ENCODE measurements at regions not wholly inside any gene's neighbourhood (a gene's known extent, or its start where the extent isn't known, plus 50 kb on each side); places are given as distances from the start of the nearest gene placed in this dataset.

GRCh38 chr11:82546661-82547557 lies 186.8 kb downstream of the FAM181B start:
- H3K4me3 ChIP-seq (replicated peaks; ENCODE audit: low read depth, low read length) = no peak overlapping the region
- no peak for TF ChIP-seq CTCF (IDR thresholded peaks at IDR 0.05; ENCODE audit: low read length, missing control alignments)
- DNase-seq (ENCODE audit: low read depth) = no peak

- no peak overlapping the region for H3K4me3 ChIP-seq (replicated peaks; ENCODE audit: low read depth, low read length)
- no peak for TF ChIP-seq CTCF (IDR thresholded peaks at IDR 0.05; ENCODE audit: low read length, missing control alignments)
- no peak for DNase-seq (ENCODE audit: low read depth)
Observed at GRCh38 chr11:82539669-82540068, 194.0 kb downstream of the FAM181B start.

- no peak for TF ChIP-seq CTCF (IDR thresholded peaks at IDR 0.05; ENCODE audit: low read length, missing control alignments)
- no peak overlapping the region for H3K4me3 ChIP-seq (replicated peaks; ENCODE audit: low read depth, low read length)
- DNase-seq (ENCODE audit: low read depth) = no peak
Observed at GRCh38 chr11:82536706-82537105, 197.0 kb downstream of the FAM181B start.

GRCh38 chr11:82533628-82534327 lies 199.9 kb downstream of the FAM181B start:
- H3K4me3 ChIP-seq (replicated peaks; ENCODE audit: low read depth, low read length) = no peak overlapping the region
- DNase-seq (ENCODE audit: low read depth) = no peak
- TF ChIP-seq CTCF (IDR thresholded peaks at IDR 0.05; ENCODE audit: low read length, missing control alignments) = no peak

- H3K4me3 ChIP-seq (replicated peaks; ENCODE audit: low read depth, low read length) = no peak overlapping the region
- DNase-seq (ENCODE audit: low read depth) = no peak
- TF ChIP-seq CTCF (IDR thresholded peaks at IDR 0.05; ENCODE audit: low read length, missing control alignments) = no peak
Observed at GRCh38 chr11:82529936-82530335, 203.7 kb downstream of the FAM181B start.

- no peak for TF ChIP-seq CTCF (IDR thresholded peaks at IDR 0.05; ENCODE audit: low read length, missing control alignments)
- H3K4me3 ChIP-seq (replicated peaks; ENCODE audit: low read depth, low read length) = no peak overlapping the region
- DNase-seq (ENCODE audit: low read depth) = no peak
Observed at GRCh38 chr11:82527081-82527584, 206.5 kb downstream of the FAM181B start.
